K562 (cell line): ENCODE measurements at regions not wholly inside any gene's neighbourhood (a gene's known extent, or its start where the extent isn't known, plus 50 kb on each side); places are given as distances from the start of the nearest gene placed in this dataset.

Source experiments
- ADNP ChIP-seq: fragments of 200-800 bp; sonication (Bioruptor generic); IDR thresholded peaks from 2 replicates; pipeline ENCODE4 v1.6.1; 2016; ENCODE audit warnings: missing genetic modification characterization, missing compliant biosample characterization
- CBFA2T3 ChIP-seq: fragments of 450-650 bp; IDR thresholded peaks from 2 replicates; pipeline ENCODE4 v1.6.1; 2017
- CXXC5 ChIP-seq: fragments of 250-450 bp; sonication (Bioruptor Pico); IDR thresholded peaks from 2 replicates; pipeline ENCODE4 v1.8.0; 2022; ENCODE audit warnings: inconsistent platforms, mild to moderate bottlenecking, moderate library complexity
- GABPA ChIP-seq: fragments of 200-800 bp; sonication (Bioruptor generic); conservative IDR thresholded peaks from 2 replicates; pipeline ENCODE4 v1.6.1; 2016; ENCODE audit warnings: low read depth, missing genetic modification characterization, missing compliant biosample characterization
- GABPB2 ChIP-seq: fragments of 250-450 bp; sonication (Bioruptor Pico); conservative IDR thresholded peaks from 2 replicates; pipeline ENCODE4 v1.5.1; 2021; ENCODE audit warnings: mild to moderate bottlenecking
- GATA2 ChIP-seq: sonication (generic); formaldehyde crosslinking; IDR thresholded peaks from 2 replicates; pipeline ENCODE4 v1.4.0; 2020; ENCODE audit warnings: mild to moderate bottlenecking, missing genetic modification reagents
- HNRNPUL1 ChIP-seq: fragments of 200-400 bp; formaldehyde crosslinking; IDR thresholded peaks from 2 replicates; pipeline ENCODE4 v1.6.1; 2017; ENCODE audit warnings: low read length
- MECOM ChIP-seq: fragments of 250-450 bp; sonication (Bioruptor Pico); IDR thresholded peaks from 2 replicates; pipeline ENCODE4 v1.8.0; 2022; ENCODE audit warnings: inconsistent platforms
- MLLT1 ChIP-seq, 2 experiments: fragments of 450-650 bp; IDR thresholded peaks; 2 replicates each; pipeline ENCODE4 v1.6.1; 2016
- PML ChIP-seq: IDR thresholded peaks from 2 replicates; pipeline ENCODE4 v1.6.1; 2012; ENCODE audit warnings: low read length, inconsistent platforms
- RB1 ChIP-seq: fragments of 450-650 bp; IDR thresholded peaks from 2 replicates; pipeline ENCODE4 v1.6.1; 2017; ENCODE audit warnings: low read depth, mild to moderate bottlenecking
- RERE ChIP-seq: sonication (generic); formaldehyde crosslinking; IDR thresholded peaks from 2 replicates; pipeline ENCODE4 v1.8.0; 2023; ENCODE audit warnings: missing genetic modification reagents, mild to moderate bottlenecking, borderline replicate concordance
- TEAD2 ChIP-seq: fragments of 450-650 bp; IDR thresholded peaks from 2 replicates; pipeline ENCODE4 v1.6.1; 2016; ENCODE audit warnings: missing genetic modification characterization, control low read depth, missing compliant biosample characterization
- TSC22D4 ChIP-seq: fragments of 450-650 bp; IDR thresholded peaks from 2 replicates; pipeline ENCODE4 v1.6.1; 2016; ENCODE audit warnings: missing genetic modification characterization, missing biosample characterization, control low read depth
- YY1 ChIP-seq, 3 experiments: IDR thresholded peaks; 2 replicates each; pipeline ENCODE4 v1.6.1; 2011; ENCODE audit warnings: low read length in 2 of 3, mild to moderate bottlenecking in 2 of 3, moderate library complexity in 2 of 3, borderline replicate concordance in 1 of 3, control low read depth in 1 of 3, low read depth in 1 of 3; ENCODE audit not compliant: insufficient read depth in 3 of 3, insufficient replicate concordance in 2 of 3, control insufficient read depth in 1 of 3, insufficient read length in 1 of 3; ENCODE audit errors: extremely low read depth in 1 of 3
- ZBTB9 ChIP-seq: fragments of 450-650 bp; formaldehyde crosslinking; IDR thresholded peaks from 2 replicates; pipeline ENCODE4 v1.4.0; 2020; ENCODE audit warnings: mild to moderate bottlenecking, moderate library complexity
- ZNF124 ChIP-seq: sonication (generic); formaldehyde crosslinking; IDR thresholded peaks from 2 replicates; pipeline ENCODE4 v1.8.1; 2022; ENCODE audit warnings: missing genetic modification reagents
- ZNF165 ChIP-seq: fragments of 250-450 bp; sonication (Bioruptor Pico); IDR thresholded peaks from 2 replicates; pipeline ENCODE4 v1.4.0; 2020; ENCODE audit warnings: borderline replicate concordance
- ZNF253 ChIP-seq: fragments of 250-450 bp; sonication (Bioruptor Pico); conservative IDR thresholded peaks from 2 replicates; pipeline ENCODE4 v1.6.1; 2021; ENCODE audit warnings: mild to moderate bottlenecking
- ZNF354B ChIP-seq: fragments of 250-450 bp; sonication (Bioruptor Pico); IDR thresholded peaks from 2 replicates; pipeline ENCODE4 v1.4.0; 2020
- ZNF57 ChIP-seq: fragments of 450-650 bp; formaldehyde crosslinking; IDR thresholded peaks from 2 replicates; pipeline ENCODE4 v1.4.0; 2020; ENCODE audit warnings: mild to moderate bottlenecking, moderate library complexity

GRCh38 chr6:15086348-15087158, 159.3 kb upstream of the JARID2 start (continued):
- TF ChIP-seq YY1 (IDR thresholded peaks at IDR 0.05; ENCODE audit: borderline replicate concordance in 1 of 3, control insufficient read depth in 1 of 3, extremely low read depth in 1 of 3, insufficient read depth in 3 of 3, insufficient read length in 1 of 3, insufficient replicate concordance in 2 of 3, low read depth in 1 of 3, low read length in 2 of 3) (peak in 1 of 3 experiments; percentile 47), ZNF354B (CRISPR knock-in tag) (no peak), GATA2 (CRISPR knock-in tag) (peak; percentile 77), GABPB2 (CRISPR knock-in tag) (no peak), MECOM (peak; percentile 44; the same call in 1 of the 2 replicates), ZNF165 (peak; percentile 40; the same call in 1 of the 2 replicates), PML (peak; percentile 15; the same call in 1 of the 2 replicates), ADNP (peak; percentile 64; the same call in 1 of the 2 replicates), TEAD2 (tag) (no peak), ZNF124 (CRISPR knock-in tag) (no peak), RB1 (no peak), CXXC5 (CRISPR knock-in tag) (peak; percentile 53), ZBTB9 (CRISPR knock-in tag) (no peak), ZNF57 (no peak), RERE (no peak), CBFA2T3 (peak; percentile 29), GABPA (tag) (peak; percentile 35; the same call in 1 of the 2 replicates), TSC22D4 (tag) (no peak), HNRNPUL1 (no peak), MLLT1 (IDR thresholded peaks at IDR 0.05) (peak in 1 of 2 experiments; percentile 35; a peak in 3 of 4 replicates), ZNF253 (CRISPR knock-in tag) (no peak)
